ENCODE measurements at regions not wholly inside any gene's neighbourhood (a gene's known extent, or its start where the extent isn't known, plus 50 kb on each side); places are given as distances from the start of the nearest gene placed in this dataset.

GRCh38 chr12:124445121-124445718, 122.2 kb downstream of the NCOR2 start:
- ChIA-PET POLR2A (no interaction called here), CTCF (ENCODE audit: unreplicated experiment) (no interaction called here)
- BruUV-seq (replicated peaks), result no TSS peak
- no peaks in the 10 kb centered on the region for H3K9me3 ChIP-seq (ENCODE audit: low read length)
- no peak overlapping the region for H3K4me3 ChIP-seq (ENCODE audit: low read depth, low read length, poor library complexity, severe bottlenecking)
- intact Hi-C loops (cut with micrococcal nuclease; ENCODE audit: unreplicated experiment), result no loop called here
- no peak overlapping the region for H3K4me2 ChIP-seq (ENCODE audit: low read length)
- no peak overlapping the region for H2AFZ ChIP-seq (ENCODE audit: low read length)
- H4K20me1 ChIP-seq (ENCODE audit: insufficient read depth, low read length), result no peaks in the 10 kb centered on the region
- TF ChIP-seq CTCF (conservative IDR thresholded peaks at IDR 0.05; ENCODE audit: low read length) (no peak), EZH2phosphoT487 (IDR thresholded peaks at IDR 0.05; ENCODE audit: borderline replicate concordance, low read depth, low read length) (no peak)
- H3K79me2 ChIP-seq (ENCODE audit: insufficient read depth, low read depth, low read length), result no peaks in the 10 kb centered on the region
- no peaks in the 10 kb centered on the region for H3K9me2 ChIP-seq (ENCODE audit: insufficient read depth, low read length)
- DNase-seq (ENCODE audit: low spot score), result no peak
- H3K36me3 ChIP-seq (ENCODE audit: insufficient read depth, low read length), result peaks cover 11% of the 10 kb centered on the region; the same call in 1 of the 2 replicates
- H3K4me1 ChIP-seq (ENCODE audit: insufficient read depth, low read length, poor library complexity, severe bottlenecking), result no peaks in the 10 kb centered on the region
- H3K27ac ChIP-seq (ENCODE audit: low read depth, low read length, poor library complexity, severe bottlenecking), result no peak overlapping the region

- TF ChIP-seq EZH2phosphoT487 (IDR thresholded peaks at IDR 0.05; ENCODE audit: borderline replicate concordance, low read depth, low read length) (no peak), CTCF (conservative IDR thresholded peaks at IDR 0.05; ENCODE audit: low read length) (no peak)
- H3K9me3 ChIP-seq (ENCODE audit: low read length), result no peaks in the 10 kb centered on the region
- H3K9me2 ChIP-seq (ENCODE audit: insufficient read depth, low read length), result no peaks in the 10 kb centered on the region
- DNase-seq (ENCODE audit: low spot score), result no peak
- ChIA-PET POLR2A (no interaction called here), CTCF (ENCODE audit: unreplicated experiment) (no interaction called here)
- peaks cover 9% of the 10 kb centered on the region; the same call in 1 of the 2 replicates for H3K36me3 ChIP-seq (ENCODE audit: insufficient read depth, low read length)
- intact Hi-C loops (cut with micrococcal nuclease; ENCODE audit: unreplicated experiment), result no loop called here
- no peaks in the 10 kb centered on the region for H4K20me1 ChIP-seq (ENCODE audit: insufficient read depth, low read length)
- no TSS peak for BruUV-seq (replicated peaks)
- H3K4me1 ChIP-seq (ENCODE audit: insufficient read depth, low read length, poor library complexity, severe bottlenecking), result no peaks in the 10 kb centered on the region
- no peak overlapping the region for H3K27ac ChIP-seq (ENCODE audit: low read depth, low read length, poor library complexity, severe bottlenecking)
- no peak overlapping the region for H2AFZ ChIP-seq (ENCODE audit: low read length)
- no peak overlapping the region for H3K4me3 ChIP-seq (ENCODE audit: low read depth, low read length, poor library complexity, severe bottlenecking)
- no peaks in the 10 kb centered on the region for H3K79me2 ChIP-seq (ENCODE audit: insufficient read depth, low read depth, low read length)
- no peak overlapping the region for H3K4me2 ChIP-seq (ENCODE audit: low read length)
Observed at GRCh38 chr12:124443931-124444712, 123.3 kb downstream of the NCOR2 start.

All from OCI-LY7 (cell line).